ENCODE measurements at regions not wholly inside any gene's neighbourhood (a gene's known extent, or its start where the extent isn't known, plus 50 kb on each side); places are given as distances from the start of the nearest gene placed in this dataset.

- DNase-seq (ENCODE audit: low read depth in 2 of 2): no peak
Measured at GRCh38 chr1:57517587-57518374, 93.9 kb upstream of the DAB1 start.

- no peak for DNase-seq (ENCODE audit: low read depth in 2 of 2)
Measured at GRCh38 chr1:57512386-57512785, 88.5 kb upstream of the DAB1 start.

GRCh38 chr1:57506941-57507340, 83.1 kb upstream of the DAB1 start:
- DNase-seq (ENCODE audit: low read depth in 2 of 2): no peak

- DNase-seq (ENCODE audit: low read depth in 2 of 2): no peak
Measured at GRCh38 chr1:57503337-57503736, 79.5 kb upstream of the DAB1 start.

- DNase-seq (ENCODE audit: low read depth in 2 of 2): no peak
Measured at GRCh38 chr1:57500136-57500830, 76.4 kb upstream of the DAB1 start.

GRCh38 chr1:57494530-57495079, 70.7 kb upstream of the DAB1 start:
- no peak for DNase-seq (ENCODE audit: low read depth in 2 of 2)

- no peak for DNase-seq (ENCODE audit: low read depth in 2 of 2)
Measured at GRCh38 chr1:57492586-57493226, 68.8 kb upstream of the DAB1 start.

- peak in 1 of 2 donors; percentile 70 for DNase-seq (ENCODE audit: low read depth in 2 of 2)
Measured at GRCh38 chr1:57489358-57490036, 65.6 kb upstream of the DAB1 start.

- DNase-seq (ENCODE audit: low read depth in 2 of 2): peak in 1 of 2 donors; percentile 80
Measured at GRCh38 chr1:57485643-57486042, 61.8 kb upstream of the DAB1 start.

GRCh38 chr1:57483954-57484353, 60.1 kb upstream of the DAB1 start:
- DNase-seq (ENCODE audit: low read depth in 2 of 2): peak in 1 of 2 donors; percentile 25

- DNase-seq (ENCODE audit: low read depth in 2 of 2): no peak
Measured at GRCh38 chr1:57479471-57479870, 55.6 kb upstream of the DAB1 start.

- DNase-seq (ENCODE audit: low read depth in 2 of 2): no peak
Measured at GRCh38 chr1:57475366-57475765, 51.5 kb upstream of the DAB1 start.

- peak in 1 of 2 donors; percentile 21 for DNase-seq (ENCODE audit: low read depth in 2 of 2)
Measured at GRCh38 chr1:57474137-57474750, 50.4 kb upstream of the DAB1 start.
